Superior temporal gyrus (tissue), 1 donor: ENCODE measurements at regions not wholly inside any gene's neighbourhood (a gene's known extent, or its start where the extent isn't known, plus 50 kb on each side); places are given as distances from the start of the nearest gene placed in this dataset.

Experiments
- DNase-seq: peaks from one replicate; pipeline ENCODE4 v3.0.0-alpha.2; 2016; ENCODE audit errors: extremely low spot score

- no peak for DNase-seq
These were observed 2272.8 kb downstream of the TP53TG3F start for GRCh38 chr16:35732046-35732810.

- DNase-seq, result no peak
These were observed 2274.0 kb downstream of the TP53TG3F start for GRCh38 chr16:35733278-35733965.

- DNase-seq, result no peak
These were observed 2274.7 kb downstream of the TP53TG3F start for GRCh38 chr16:35733971-35734702.

GRCh38 chr16:35734728-35735402 lies 2275.5 kb downstream of the TP53TG3F start:
- DNase-seq, result no peak

- DNase-seq, result no peak
These were observed 2276.2 kb downstream of the TP53TG3F start for GRCh38 chr16:35735403-35736251.

- no peak for DNase-seq
These were observed 2277.1 kb downstream of the TP53TG3F start for GRCh38 chr16:35736546-35736945.

GRCh38 chr16:35737076-35737475 lies 2277.7 kb downstream of the TP53TG3F start:
- no peak for DNase-seq

- DNase-seq, result no peak
These were observed 2282.1 kb downstream of the TP53TG3F start for GRCh38 chr16:35741546-35741945.

- DNase-seq, result no peak
These were observed 2283.8 kb downstream of the TP53TG3F start for GRCh38 chr16:35743101-35743692.

GRCh38 chr16:35744084-35744483 lies 2284.7 kb downstream of the TP53TG3F start:
- DNase-seq, result no peak

- DNase-seq, result no peak
These were observed 2285.3 kb downstream of the TP53TG3F start for GRCh38 chr16:35744726-35745125.

- DNase-seq, result no peak
These were observed 2285.8 kb downstream of the TP53TG3F start for GRCh38 chr16:35745191-35745590.

- no peak for DNase-seq
These were observed 2286.4 kb downstream of the TP53TG3F start for GRCh38 chr16:35745821-35746248.

GRCh38 chr16:35746281-35746962 lies 2287.0 kb downstream of the TP53TG3F start:
- no peak for DNase-seq

- DNase-seq, result no peak
These were observed 2287.7 kb downstream of the TP53TG3F start for GRCh38 chr16:35746963-35747657.

GRCh38 chr16:35747658-35748455 lies 2288.4 kb downstream of the TP53TG3F start:
- no peak for DNase-seq

- no peak for DNase-seq
These were observed 2289.3 kb downstream of the TP53TG3F start for GRCh38 chr16:35748621-35749252.
